ENCODE measurements at regions not wholly inside any gene's neighbourhood (a gene's known extent, or its start where the extent isn't known, plus 50 kb on each side); places are given as distances from the start of the nearest gene placed in this dataset.

- DNase-seq (ENCODE audit: low read depth in 4 of 4, low spot score in 1 of 4): no peak
Measured at GRCh38 chr5:58156973-58157701, 302.7 kb downstream of the PLK2 start.

DNA sequence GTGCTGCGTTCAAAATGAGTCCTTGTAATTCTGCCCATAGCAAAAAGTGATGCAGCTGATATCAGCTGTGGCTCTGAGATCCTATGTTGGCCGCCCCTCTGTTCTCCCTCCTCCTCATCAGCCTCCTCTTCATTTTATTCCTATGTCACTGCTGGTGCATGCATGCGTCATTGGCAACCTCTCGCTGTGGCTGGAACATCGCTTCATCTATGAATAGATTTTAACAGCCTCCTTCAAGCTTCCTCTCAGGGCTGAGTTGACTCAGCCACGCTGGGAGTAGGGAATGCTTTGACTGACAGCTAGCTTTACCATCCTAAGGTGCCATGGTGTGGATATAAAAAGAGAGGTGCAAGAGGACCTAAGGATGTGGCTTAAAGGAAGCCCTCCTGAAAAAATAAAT is 303.5 kb downstream of the PLK2 start:
- no peak for DNase-seq (ENCODE audit: low read depth in 4 of 4, low spot score in 1 of 4)

- no peak for DNase-seq (ENCODE audit: low read depth in 4 of 4, low spot score in 1 of 4)
Measured at GRCh38 chr5:58153255-58153654, 306.6 kb downstream of the PLK2 start.

GRCh38 chr5:58151414-58151813 is 308.5 kb downstream of the PLK2 start:
- DNase-seq (ENCODE audit: low read depth in 4 of 4, low spot score in 1 of 4): no peak

- DNase-seq (ENCODE audit: low read depth in 4 of 4, low spot score in 1 of 4): no peak
Measured at GRCh38 chr5:58150926-58151325, 309.0 kb downstream of the PLK2 start.

GRCh38 chr5:58149746-58150145 is 310.1 kb downstream of the PLK2 start:
- DNase-seq (ENCODE audit: low read depth in 4 of 4, low spot score in 1 of 4): no peak

GRCh38 chr5:58149345-58149744 is 310.5 kb downstream of the PLK2 start:
- DNase-seq (ENCODE audit: low read depth in 4 of 4, low spot score in 1 of 4): no peak

DNA sequence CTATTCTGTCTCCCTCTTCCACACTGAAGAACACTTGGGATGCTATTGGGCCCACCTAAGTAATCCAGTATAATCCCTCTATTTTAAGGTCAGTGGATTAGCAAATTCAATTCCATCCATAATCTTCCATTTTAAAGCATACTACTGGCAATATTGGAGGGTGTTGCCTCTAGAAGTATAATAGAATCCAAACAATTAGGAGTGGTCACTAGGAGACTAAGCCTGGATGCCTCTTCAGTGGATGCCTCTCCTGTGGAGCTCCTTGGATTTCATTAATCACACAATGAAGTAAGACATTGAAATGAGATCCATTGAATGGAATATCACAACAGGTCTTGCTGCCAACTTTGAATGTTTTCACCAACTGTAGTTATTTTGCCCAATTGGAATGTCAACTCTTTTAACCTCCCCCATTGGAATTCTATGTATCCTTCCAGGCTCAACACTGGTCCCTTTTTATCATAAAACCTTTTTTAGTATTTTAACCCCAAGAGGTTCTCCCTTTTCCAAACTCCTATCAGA is 311.6 kb downstream of the PLK2 start:
- DNase-seq (ENCODE audit: low read depth in 4 of 4, low spot score in 1 of 4): no peak

DNA sequence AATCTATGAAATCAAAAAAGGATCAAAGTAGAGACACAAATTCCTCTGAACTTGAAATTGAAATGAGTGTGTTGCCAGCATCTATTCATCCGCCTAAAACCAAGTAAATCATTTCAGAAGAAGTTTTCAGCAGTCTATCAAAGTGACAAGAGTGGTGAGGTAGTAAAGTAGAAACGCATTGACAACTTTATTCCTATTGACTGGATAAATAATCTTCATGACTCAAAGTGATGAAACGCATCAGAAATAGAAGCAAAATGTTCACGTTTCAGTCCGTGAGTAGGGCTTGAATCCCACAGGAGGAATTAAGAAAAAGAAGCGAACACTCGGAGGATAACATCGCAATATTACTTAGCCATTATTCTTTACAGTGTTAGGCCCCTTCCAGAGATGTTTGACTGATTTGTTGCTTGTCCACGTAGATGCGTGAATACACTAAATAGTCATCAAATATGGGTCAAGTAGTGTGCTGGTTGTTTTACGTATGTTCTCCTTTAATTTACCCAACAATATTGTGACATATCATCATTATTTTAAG is 314.4 kb downstream of the PLK2 start:
- no peak for DNase-seq (ENCODE audit: low read depth in 4 of 4, low spot score in 1 of 4)

GRCh38 chr5:58143727-58144126 is 316.2 kb downstream of the PLK2 start:
- no peak for DNase-seq (ENCODE audit: low read depth in 4 of 4, low spot score in 1 of 4)

DNA sequence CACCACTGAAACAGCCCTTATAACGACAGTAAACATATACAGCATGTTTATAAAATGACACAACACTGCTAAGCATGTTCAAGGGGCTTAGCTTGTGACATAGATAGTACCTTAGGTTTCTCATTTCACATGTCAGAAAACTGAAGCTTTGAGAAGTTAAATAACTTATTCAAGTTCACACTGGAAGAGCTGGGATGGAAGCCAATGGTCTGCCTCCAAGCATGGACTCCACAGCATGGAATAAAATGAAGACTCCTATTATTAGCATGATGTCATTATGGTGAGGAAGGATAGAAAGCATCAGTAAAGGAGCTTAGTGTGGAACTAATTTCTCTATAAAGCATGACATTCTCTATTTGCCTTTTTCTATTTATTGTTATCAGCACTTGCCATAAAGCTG is 316.7 kb downstream of the PLK2 start:
- DNase-seq (ENCODE audit: low read depth in 4 of 4, low spot score in 1 of 4): no peak

GRCh38 chr5:58138791-58139190 is 321.1 kb downstream of the PLK2 start:
- no peak for DNase-seq (ENCODE audit: low read depth in 4 of 4, low spot score in 1 of 4)

- DNase-seq (ENCODE audit: low read depth in 4 of 4, low spot score in 1 of 4): no peak
Measured at GRCh38 chr5:58136406-58136805, 323.5 kb downstream of the PLK2 start.

GRCh38 chr5:58135571-58136335 is 324.1 kb downstream of the PLK2 start:
- no peak for DNase-seq (ENCODE audit: low read depth in 4 of 4, low spot score in 1 of 4)

DNA sequence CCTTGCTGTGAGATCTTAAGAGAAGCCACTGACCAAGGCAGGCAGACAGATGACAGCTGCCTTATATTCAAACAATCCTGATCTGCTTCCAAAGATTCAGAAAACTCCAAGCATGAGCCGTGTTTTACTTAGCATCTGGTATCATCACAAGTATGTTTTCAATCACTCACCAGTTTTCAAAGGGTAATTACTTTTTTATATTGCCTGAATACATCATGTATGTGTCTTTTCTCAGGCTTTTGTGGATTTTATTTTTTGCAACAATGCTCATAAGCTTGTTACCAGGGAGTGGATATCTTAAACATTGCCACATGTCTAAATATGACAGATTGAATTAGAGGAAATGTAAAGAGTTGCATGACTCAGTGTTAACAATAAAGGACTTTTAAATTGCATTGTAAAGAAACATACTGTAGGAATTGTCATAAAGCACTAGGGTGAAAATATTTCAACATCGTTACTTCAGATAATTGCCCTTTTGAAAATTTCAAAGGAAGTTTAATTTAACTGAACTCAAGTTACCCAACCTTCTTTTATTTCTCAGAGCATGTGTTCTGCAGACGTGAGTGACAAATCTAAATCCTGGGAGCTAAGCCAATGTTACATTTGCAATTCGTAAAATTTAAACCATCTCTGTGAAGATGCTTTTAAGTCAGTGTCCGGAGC is 326.1 kb downstream of the PLK2 start:
- DNase-seq (ENCODE audit: low read depth in 4 of 4, low spot score in 1 of 4): no peak

- no peak for DNase-seq (ENCODE audit: low read depth in 4 of 4, low spot score in 1 of 4)
Measured at GRCh38 chr5:58133216-58133615, 326.7 kb downstream of the PLK2 start.

- no peak for DNase-seq (ENCODE audit: low read depth in 4 of 4, low spot score in 1 of 4)
Measured at GRCh38 chr5:58127255-58128220, 332.3 kb downstream of the PLK2 start.

DNA sequence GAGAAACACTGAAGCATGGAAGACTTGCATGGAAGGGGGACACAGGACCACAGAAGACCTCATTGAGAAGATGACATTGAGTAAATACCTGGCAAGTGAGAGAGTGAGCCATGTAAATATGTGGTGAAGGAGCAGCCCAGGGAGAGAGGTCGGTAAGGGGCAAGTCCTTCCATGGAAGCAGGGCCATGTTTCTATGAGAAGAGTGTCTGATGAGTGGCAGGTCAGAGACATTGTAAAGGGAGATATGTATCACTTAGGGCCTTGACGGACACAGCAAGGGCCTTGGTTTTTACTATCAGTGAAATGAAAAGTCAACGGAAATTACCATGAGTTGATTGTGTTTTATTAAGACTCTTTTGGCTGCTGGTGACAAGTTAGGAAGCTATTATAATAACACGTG is 336.4 kb downstream of the PLK2 start:
- no peak for DNase-seq (ENCODE audit: low read depth in 4 of 4, low spot score in 1 of 4)

DNA sequence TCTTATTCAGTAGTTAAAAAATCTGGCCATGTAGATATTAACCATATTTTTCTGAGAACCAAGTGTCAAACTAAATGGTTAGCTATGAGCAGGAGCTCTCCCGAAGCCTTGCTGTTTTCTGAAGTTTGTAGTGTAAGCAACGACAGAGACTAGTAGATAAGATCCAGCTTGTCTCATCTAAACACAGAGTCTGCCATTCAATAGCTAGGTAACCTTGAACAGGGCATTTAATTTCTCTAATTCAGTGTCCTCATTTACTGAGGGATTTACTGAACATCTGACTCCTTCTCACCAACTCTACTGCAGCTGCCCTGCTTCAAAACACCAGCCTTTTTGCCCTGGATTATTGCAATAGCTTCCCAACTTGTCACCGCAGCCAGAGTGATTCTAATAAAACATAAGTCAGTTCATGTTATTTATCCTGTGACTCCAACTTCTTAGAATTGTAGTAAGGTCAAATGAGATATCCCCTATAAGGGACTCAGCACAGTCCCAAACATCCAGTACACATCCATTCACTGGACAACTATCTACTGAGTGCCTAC is 337.0 kb downstream of the PLK2 start:
- no peak for DNase-seq (ENCODE audit: low read depth in 4 of 4, low spot score in 1 of 4)

- DNase-seq (ENCODE audit: low read depth in 4 of 4, low spot score in 1 of 4): no peak
Measured at GRCh38 chr5:58122157-58122556, 337.7 kb downstream of the PLK2 start.

All from stimulated activated CD4-positive, alpha-beta T cell treated with anti-CD3 and anti-CD28 coated beads, Interleukin-1b, Interleukin-23, amount 100 ng/mL, for 24 hours (primary cell).